A673 (cell line): ENCODE measurements at regions not wholly inside any gene's neighbourhood (a gene's known extent, or its start where the extent isn't known, plus 50 kb on each side); places are given as distances from the start of the nearest gene placed in this dataset.

Experiments
- CTCF ChIP-seq: fragments of 300-800, 200-600 bp; sonication (generic); conservative IDR thresholded peaks from 2 replicates; pipeline ENCODE4 v1.5.1; 2017; ENCODE audit warnings: low read depth, mild to moderate bottlenecking, antibody characterized with exemption, low read length, moderate library complexity, mixed read lengths
- EZH2 ChIP-seq: fragments of 200-600 bp; sonication (generic); IDR thresholded peaks from 2 replicates; pipeline ENCODE4 v1.6.1; 2017; ENCODE audit warnings: borderline replicate concordance, low read depth, mild to moderate bottlenecking, mixed read lengths, antibody characterized with exemption, low read length; ENCODE audit not compliant: poor library complexity, severe bottlenecking

- TF ChIP-seq CTCF = no peak
- no peak for TF ChIP-seq EZH2
These were observed 574.7 kb downstream of the TBC1D22A start for GRCh38 chr22:47337161-47337621.
